ENCODE measurements at regions not wholly inside any gene's neighbourhood (a gene's known extent, or its start where the extent isn't known, plus 50 kb on each side); places are given as distances from the start of the nearest gene placed in this dataset.

DNA sequence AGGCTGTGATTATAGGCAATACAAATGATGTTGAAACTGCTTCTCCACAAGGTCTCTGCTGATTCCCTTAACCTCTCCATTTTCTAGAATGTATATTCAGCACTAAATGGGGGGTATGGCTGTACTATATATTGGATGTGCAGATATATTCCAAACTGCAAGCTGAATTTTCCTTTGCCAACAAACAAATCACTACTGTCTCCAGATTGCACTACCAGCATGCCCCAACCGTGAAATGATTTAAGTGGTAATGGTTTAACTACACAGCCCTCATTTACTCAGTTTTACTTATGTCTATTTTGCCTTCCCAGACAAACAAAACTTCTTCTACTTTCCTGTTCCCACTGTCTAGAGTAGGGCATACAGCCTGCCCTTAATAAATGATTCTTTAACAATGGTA, 112.7 kb upstream of the GAREM1 start:
- Mint-ChIP-seq H3K4me1 (ENCODE audit: low read depth, unreplicated experiment) (no peaks in the 10 kb centered on the region), H3K4me3 (ENCODE audit: unreplicated experiment) (no peak overlapping the region), H3K27me3 (ENCODE audit: unreplicated experiment) (no peaks in the 10 kb centered on the region), H3K27ac (ENCODE audit: unreplicated experiment) (no peak overlapping the region), H3K36me3 (ENCODE audit: unreplicated experiment) (peaks cover 6% of the 10 kb centered on the region), H3K9me3 (ENCODE audit: unreplicated experiment) (no peaks in the 10 kb centered on the region)
- DNase-seq, result no peak
- TF ChIP-seq, protein P1, sequence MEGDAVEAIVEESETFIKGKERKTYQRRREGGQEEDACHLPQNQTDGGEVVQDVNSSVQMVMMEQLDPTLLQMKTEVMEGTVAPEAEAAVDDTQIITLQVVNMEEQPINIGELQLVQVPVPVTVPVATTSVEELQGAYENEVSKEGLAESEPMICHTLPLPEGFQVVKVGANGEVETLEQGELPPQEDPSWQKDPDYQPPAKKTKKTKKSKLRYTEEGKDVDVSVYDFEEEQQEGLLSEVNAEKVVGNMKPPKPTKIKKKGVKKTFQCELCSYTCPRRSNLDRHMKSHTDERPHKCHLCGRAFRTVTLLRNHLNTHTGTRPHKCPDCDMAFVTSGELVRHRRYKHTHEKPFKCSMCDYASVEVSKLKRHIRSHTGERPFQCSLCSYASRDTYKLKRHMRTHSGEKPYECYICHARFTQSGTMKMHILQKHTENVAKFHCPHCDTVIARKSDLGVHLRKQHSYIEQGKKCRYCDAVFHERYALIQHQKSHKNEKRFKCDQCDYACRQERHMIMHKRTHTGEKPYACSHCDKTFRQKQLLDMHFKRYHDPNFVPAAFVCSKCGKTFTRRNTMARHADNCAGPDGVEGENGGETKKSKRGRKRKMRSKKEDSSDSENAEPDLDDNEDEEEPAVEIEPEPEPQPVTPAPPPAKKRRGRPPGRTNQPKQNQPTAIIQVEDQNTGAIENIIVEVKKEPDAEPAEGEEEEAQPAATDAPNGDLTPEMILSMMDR (IDR thresholded peaks at IDR 0.05; ENCODE audit: partially characterized antibody, unreplicated experiment), result no peak

DNA sequence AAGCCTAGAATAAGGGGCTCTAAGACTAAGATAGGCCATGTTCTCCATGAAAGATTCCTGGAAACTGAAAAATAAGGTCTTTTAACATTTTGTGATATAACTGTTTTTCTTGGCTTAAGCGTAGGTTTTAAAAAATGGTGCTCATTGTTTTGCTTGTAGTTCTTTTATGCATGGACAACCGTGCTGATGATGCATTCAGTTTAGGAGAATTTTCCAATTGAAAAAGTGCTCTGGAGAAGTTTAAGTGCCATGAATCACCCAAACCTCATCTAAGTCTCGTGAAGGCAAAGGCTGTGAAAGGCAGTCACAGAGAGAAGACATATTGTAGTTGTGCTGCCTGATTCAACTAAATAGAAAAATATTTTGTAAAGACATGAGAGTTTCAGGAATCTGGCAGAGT, 111.8 kb upstream of the GAREM1 start:
- H3K27ac Mint-ChIP-seq (ENCODE audit: unreplicated experiment), result no peak overlapping the region
- TF ChIP-seq, protein P1 (IDR thresholded peaks at IDR 0.05; ENCODE audit: partially characterized antibody, unreplicated experiment), result no peak
- H3K9me3 Mint-ChIP-seq (ENCODE audit: unreplicated experiment), result no peaks in the 10 kb centered on the region
- no peaks in the 10 kb centered on the region for H3K4me1 Mint-ChIP-seq (ENCODE audit: low read depth, unreplicated experiment)
- DNase-seq, result no peak
- H3K36me3 Mint-ChIP-seq (ENCODE audit: unreplicated experiment), result peaks cover 6% of the 10 kb centered on the region
- no peak overlapping the region for H3K4me3 Mint-ChIP-seq (ENCODE audit: unreplicated experiment)
- H3K27me3 Mint-ChIP-seq (ENCODE audit: unreplicated experiment), result no peaks in the 10 kb centered on the region

DNA sequence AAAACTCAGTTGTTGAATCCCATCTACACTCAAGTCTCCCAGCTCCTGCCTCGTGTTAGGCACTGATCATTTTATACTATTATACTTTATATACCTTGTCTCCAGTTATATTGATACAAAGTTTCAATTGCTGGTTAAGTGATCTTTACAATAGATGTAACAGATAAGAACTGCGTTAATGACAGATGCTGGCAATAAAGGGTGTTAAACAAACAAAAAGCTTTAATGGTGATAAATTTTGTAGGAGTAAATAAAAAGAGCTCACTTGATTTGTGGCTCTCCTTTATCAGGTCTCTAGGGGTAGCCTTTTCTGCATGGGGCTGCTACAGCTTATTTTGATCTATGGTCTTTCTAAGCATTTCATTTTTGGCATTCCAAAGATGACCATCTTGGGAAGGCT, 106.9 kb upstream of the GAREM1 start:
- TF ChIP-seq, protein P1 (IDR thresholded peaks at IDR 0.05; ENCODE audit: partially characterized antibody, unreplicated experiment), result no peak
- H3K9me3 Mint-ChIP-seq (ENCODE audit: unreplicated experiment), result no peaks in the 10 kb centered on the region
- peaks cover 7% of the 10 kb centered on the region for H3K4me1 Mint-ChIP-seq (ENCODE audit: low read depth, unreplicated experiment)
- no peak for DNase-seq
- no peaks in the 10 kb centered on the region for H3K27me3 Mint-ChIP-seq (ENCODE audit: unreplicated experiment)
- H3K4me3 Mint-ChIP-seq (ENCODE audit: unreplicated experiment), result no peak overlapping the region
- H3K36me3 Mint-ChIP-seq (ENCODE audit: unreplicated experiment), result peaks cover 6% of the 10 kb centered on the region
- H3K27ac Mint-ChIP-seq (ENCODE audit: unreplicated experiment), result no peak overlapping the region

DNA sequence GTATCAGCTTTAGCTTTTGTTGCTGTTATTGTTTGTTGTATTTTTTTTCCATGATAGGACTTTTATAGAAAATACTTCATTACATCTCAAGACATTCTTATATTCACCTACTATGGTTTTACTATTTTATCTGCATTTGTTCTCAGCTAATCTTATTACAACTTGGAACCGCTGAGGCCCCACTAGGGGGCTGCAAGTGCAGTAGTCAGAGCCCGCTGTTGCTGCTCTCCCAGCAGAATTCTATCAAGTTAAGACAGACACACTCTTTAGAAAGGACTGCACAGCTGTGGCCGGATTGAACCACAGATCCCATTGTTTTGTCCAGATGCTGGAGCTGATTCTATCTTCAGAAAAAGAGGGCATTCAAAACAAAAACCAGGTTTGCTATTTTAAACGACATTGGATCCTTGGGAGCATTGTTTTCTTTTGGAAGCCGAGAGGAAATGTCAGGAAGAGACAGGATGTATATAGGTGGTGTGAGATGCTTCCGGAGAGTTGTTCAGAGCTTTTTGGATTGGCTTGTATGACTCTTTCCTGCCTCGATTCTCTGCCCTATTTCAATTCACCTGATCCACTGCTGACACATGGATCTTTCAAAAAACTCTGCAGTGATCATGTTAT, 105.7 kb upstream of the GAREM1 start:
- Mint-ChIP-seq H3K4me3 (ENCODE audit: unreplicated experiment) (no peak overlapping the region), H3K4me1 (ENCODE audit: low read depth, unreplicated experiment) (peaks cover 7% of the 10 kb centered on the region), H3K27me3 (ENCODE audit: unreplicated experiment) (no peaks in the 10 kb centered on the region), H3K27ac (ENCODE audit: unreplicated experiment) (no peak overlapping the region), H3K36me3 (ENCODE audit: unreplicated experiment) (peaks cover 6% of the 10 kb centered on the region), H3K9me3 (ENCODE audit: unreplicated experiment) (no peaks in the 10 kb centered on the region)
- peak; percentile 40 for DNase-seq
- TF ChIP-seq, protein P1 (IDR thresholded peaks at IDR 0.05; ENCODE audit: partially characterized antibody, unreplicated experiment), result peak; percentile 32

DNA sequence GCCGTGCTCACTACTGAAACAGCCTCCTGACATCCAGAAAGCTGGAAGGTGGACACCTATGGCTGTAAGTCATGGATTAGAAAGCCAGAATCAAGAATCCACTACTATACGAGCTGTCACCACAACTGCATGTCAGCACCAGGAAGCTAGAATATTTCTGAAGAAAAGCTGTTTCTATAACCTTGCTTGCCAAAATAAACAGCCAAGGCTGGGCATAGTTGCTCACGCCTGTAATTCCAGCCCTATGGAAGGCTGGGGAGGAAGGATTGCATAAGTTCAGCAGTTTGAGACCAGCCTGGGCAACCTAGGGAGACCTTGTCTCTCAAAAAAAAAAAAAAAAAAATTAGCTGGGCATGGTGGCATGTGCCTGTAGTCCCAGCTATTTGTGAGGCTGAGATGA, 96.3 kb upstream of the GAREM1 start:
- peaks cover 22% of the 10 kb centered on the region for H3K4me1 Mint-ChIP-seq (ENCODE audit: low read depth, unreplicated experiment)
- TF ChIP-seq, protein P1 (IDR thresholded peaks at IDR 0.05; ENCODE audit: partially characterized antibody, unreplicated experiment), result no peak
- H3K9me3 Mint-ChIP-seq (ENCODE audit: unreplicated experiment), result peaks cover 5% of the 10 kb centered on the region
- H3K27me3 Mint-ChIP-seq (ENCODE audit: unreplicated experiment), result peaks cover 3% of the 10 kb centered on the region
- no peak overlapping the region for H3K27ac Mint-ChIP-seq (ENCODE audit: unreplicated experiment)
- no peak overlapping the region for H3K4me3 Mint-ChIP-seq (ENCODE audit: unreplicated experiment)
- peaks cover 5% of the 10 kb centered on the region for H3K36me3 Mint-ChIP-seq (ENCODE audit: unreplicated experiment)
- DNase-seq, result no peak
